Mammary epithelial cell (primary cell): ENCODE measurements at regions not wholly inside any gene's neighbourhood (a gene's known extent, or its start where the extent isn't known, plus 50 kb on each side); places are given as distances from the start of the nearest gene placed in this dataset.

Experiments
- CTCF ChIP-seq, 2 donors: IDR thresholded peaks in 1 of 2; conservative IDR thresholded peaks in 1 of 2; 2 replicates each; pipeline ENCODE4 v1.5.1; 2011 to 2012; ENCODE audit warnings: inconsistent platforms in 2 of 2, low read length in 2 of 2, mild to moderate bottlenecking in 2 of 2, control low read depth in 1 of 2, low read depth in 1 of 2; ENCODE audit not compliant: insufficient read depth in 1 of 2; ENCODE audit errors: extremely low read depth in 1 of 2
- EZH2 ChIP-seq: IDR thresholded peaks from 2 replicates; pipeline ENCODE4 v1.6.1; 2012; ENCODE audit warnings: low read length, inconsistent platforms, borderline replicate concordance

- TF ChIP-seq CTCF (conservative IDR thresholded peaks at IDR 0.05 in 1 of 2, IDR thresholded peaks at IDR 0.05 in 1 of 2; ENCODE audit: extremely low read depth in 1 of 2, insufficient read depth in 1 of 2, low read depth in 1 of 2, low read length in 2 of 2), result no peak
- no peak for TF ChIP-seq EZH2
Observed at GRCh38 chr1:194118086-194118485, 931.7 kb upstream of the B3GALT2 start.
